Prostate gland (tissue), 2 donors: ENCODE measurements at regions not wholly inside any gene's neighbourhood (a gene's known extent, or its start where the extent isn't known, plus 50 kb on each side); places are given as distances from the start of the nearest gene placed in this dataset.

ENCODE experiments used
- DNase-seq: peaks from one replicate; pipeline ENCODE4 v3.0.0-alpha.2; 2019; ENCODE audit warnings: low spot score
- H3K27ac ChIP-seq, 2 donors: fragments of 200-600 bp; sonication (generic); 2 replicates each; pipeline ENCODE4 v1.5.1; 2017 to 2019
- H3K27me3 ChIP-seq: fragments of 200-600 bp; sonication (generic); replicated peaks from 2 replicates; pipeline ENCODE4 v1.5.1; 2019; ENCODE audit not compliant: insufficient read depth
- H3K36me3 ChIP-seq, 2 donors: fragments of 200-600 bp; sonication (generic); 1 replicate in 1 of 2; 2 replicates in 1 of 2; pipeline versions ENCODE4 v1.5.1 to v1.8.1; 2017 to 2019
- H3K4me1 ChIP-seq: fragments of 200-600 bp; sonication (generic); replicated peaks from 2 replicates; pipeline ENCODE4 v1.5.1; 2019
- H3K4me3 ChIP-seq, 2 donors: fragments of 200-600 bp; sonication (generic); 2 replicates each; pipeline ENCODE4 v1.5.1; 2017 to 2019
- H3K9me3 ChIP-seq: fragments of 200-600 bp; sonication (generic); 2 replicates; pipeline ENCODE4 v1.5.1; 2017
- CTCF ChIP-seq, 4 experiments: fragments of 200-600 bp in 2 of 4; fragments of 450-650 bp in 2 of 4; sonication (generic) in 2 of 4; IDR thresholded peaks; 1 replicate in 3 of 4; 2 replicates in 1 of 4; pipeline ENCODE4 v1.5.1; 2016 to 2019; ENCODE audit warnings: antibody characterized with exemption in 4 of 4, mild to moderate bottlenecking in 2 of 4, moderate library complexity in 2 of 4
- POLR2A ChIP-seq: fragments of 450-650 bp; IDR thresholded peaks from one replicate; pipeline ENCODE4 v1.6.1; 2016; ENCODE audit warnings: antibody characterized with exemption, mild to moderate bottlenecking
- POLR2AphosphoS5 ChIP-seq: sonication (generic); formaldehyde crosslinking; IDR thresholded peaks from one replicate; pipeline ENCODE4 v1.6.1; 2017; ENCODE audit warnings: antibody characterized with exemption
- WGBS: methylation state at CpG from one replicate; pipeline ENCODE4 v1.1.5; 2018; 5-methylcytosine and 5-hydroxymethylcytosine counted together
- intact Hi-C: fragments of 100-400 bp; cut with DNase I; formaldehyde crosslinking; loops from one replicate; pipeline ENCODE4 v1.14.2; 2022

- Histone ChIP-seq H3K4me3 (no peak overlapping the region), H3K27ac (no peak overlapping the region), H3K36me3 (no peaks in the 10 kb centered on the region), H3K9me3 (no peaks in the 10 kb centered on the region), H3K27me3 (no peaks in the 10 kb centered on the region), H3K4me1 (no peaks in the 10 kb centered on the region)
- 83% methylated on average over 4 of the region's 4 CpGs for WGBS
- no peak for DNase-seq
- intact Hi-C loops, result no loop called here
- no peak for TF ChIP-seq POLR2AphosphoS5
These were observed 67.8 kb downstream of the EMX2 start for GRCh38 chr10:117610321-117610720.

DNA sequence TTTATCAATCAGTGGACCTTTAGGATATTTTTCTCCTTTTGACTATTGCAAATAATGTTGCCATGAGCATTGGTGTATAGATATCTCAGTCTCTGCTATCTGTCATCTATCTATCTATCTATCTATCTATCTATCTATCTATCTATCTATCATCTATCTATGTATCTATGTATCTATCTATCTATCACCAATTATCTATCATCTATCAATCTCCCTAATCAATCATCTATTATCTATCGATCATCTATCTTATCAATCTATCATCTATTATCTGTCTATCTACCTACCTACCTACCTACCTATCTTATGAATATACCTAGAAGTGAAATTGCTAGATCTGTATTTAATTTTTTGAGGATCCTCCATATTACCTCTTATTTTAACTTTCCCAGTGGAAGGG is 69.6 kb downstream of the EMX2 start:
- no peaks in the 10 kb centered on the region for H3K36me3 ChIP-seq
- WGBS, result 97% methylated on average over 1 of the region's 1 CpG

DNA sequence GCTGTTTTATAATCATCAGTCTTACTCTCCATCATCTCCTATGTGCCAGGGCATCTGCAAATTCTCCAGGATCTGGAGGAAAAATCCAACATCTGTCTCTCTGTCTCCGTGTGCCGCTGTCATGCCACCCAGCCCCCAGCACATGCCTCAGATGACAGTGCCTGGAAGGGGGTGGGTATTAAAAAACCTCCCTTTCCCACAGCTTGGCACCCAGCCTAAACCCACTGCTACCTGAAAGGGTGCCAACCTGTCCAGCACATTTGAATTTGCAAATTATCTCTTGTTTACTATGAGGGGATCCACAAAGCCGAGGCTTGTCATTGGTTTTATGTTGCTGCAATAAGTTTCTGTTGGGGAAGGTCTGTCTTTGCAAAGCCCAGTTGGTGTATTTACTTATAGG is 73.1 kb downstream of the EMX2 start:
- no peaks in the 10 kb centered on the region for H3K9me3 ChIP-seq
- H3K27me3 ChIP-seq, result peaks cover 2% of the 10 kb centered on the region
- H3K4me3 ChIP-seq, result no peak overlapping the region
- intact Hi-C loops, result no loop called here
- no peaks in the 10 kb centered on the region for H3K4me1 ChIP-seq
- 55% methylated on average over 3 of the region's 3 CpGs for whole genome bisulfite sequencing
- no peaks in the 10 kb centered on the region for H3K36me3 ChIP-seq
- DNase-seq, result no peak
- H3K27ac ChIP-seq, result no peak overlapping the region
- TF ChIP-seq POLR2A (no peak), CTCF (IDR thresholded peaks at IDR 0.05) (no peak), POLR2AphosphoS5 (no peak)

More for the DNA sequence above, 69.6 kb downstream of the EMX2 start:
- Histone ChIP-seq H3K27ac (no peak overlapping the region), H3K4me3 (no peak overlapping the region), H3K4me1 (no peaks in the 10 kb centered on the region), H3K27me3 (no peaks in the 10 kb centered on the region), H3K9me3 (no peaks in the 10 kb centered on the region)
- no peak for DNase-seq
- TF ChIP-seq POLR2A, result no peak
- intact Hi-C loops, result no loop called here

DNA sequence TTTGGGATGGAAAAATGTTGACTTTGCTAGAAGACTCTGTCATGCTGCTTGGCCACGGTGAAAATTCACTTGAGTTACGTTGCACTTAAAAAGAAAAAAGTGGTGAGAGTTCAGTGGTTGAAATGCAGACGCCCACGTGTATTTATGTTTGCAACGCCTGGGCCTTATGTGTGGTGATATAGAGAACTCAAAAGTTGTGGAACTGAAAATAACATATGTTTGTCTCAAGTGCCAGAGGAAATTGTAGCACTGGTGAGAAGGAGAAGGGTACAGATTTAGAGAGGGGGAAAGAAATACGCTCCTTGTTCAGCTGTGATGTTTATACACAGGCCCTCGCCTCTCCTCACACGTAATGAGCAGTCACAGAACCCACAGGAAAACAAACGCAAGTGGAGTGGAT is 73.6 kb downstream of the EMX2 start:
- Histone ChIP-seq H3K27me3 (peaks cover 2% of the 10 kb centered on the region), H3K27ac (no peak overlapping the region), H3K4me3 (no peak overlapping the region), H3K4me1 (no peaks in the 10 kb centered on the region), H3K36me3 (no peaks in the 10 kb centered on the region), H3K9me3 (no peaks in the 10 kb centered on the region)
- 69% methylated on average over 9 of the region's 9 CpGs for WGBS
- intact Hi-C loops, result no loop called here
- TF ChIP-seq CTCF (IDR thresholded peaks at IDR 0.05) (no peak), POLR2AphosphoS5 (no peak), POLR2A (no peak)
- no peak for DNase-seq

GRCh38 chr10:117617086-117617485 is 74.5 kb downstream of the EMX2 start:
- Histone ChIP-seq H3K9me3 (no peaks in the 10 kb centered on the region), H3K4me3 (no peak overlapping the region), H3K27me3 (peaks cover 2% of the 10 kb centered on the region), H3K27ac (no peak overlapping the region), H3K4me1 (no peaks in the 10 kb centered on the region), H3K36me3 (no peaks in the 10 kb centered on the region)
- no peak for DNase-seq
- intact Hi-C loops, result no loop called here
- TF ChIP-seq CTCF (IDR thresholded peaks at IDR 0.05) (no peak), POLR2A (no peak), POLR2AphosphoS5 (no peak)
- WGBS, result 54% methylated on average over 3 of the region's 3 CpGs

DNA sequence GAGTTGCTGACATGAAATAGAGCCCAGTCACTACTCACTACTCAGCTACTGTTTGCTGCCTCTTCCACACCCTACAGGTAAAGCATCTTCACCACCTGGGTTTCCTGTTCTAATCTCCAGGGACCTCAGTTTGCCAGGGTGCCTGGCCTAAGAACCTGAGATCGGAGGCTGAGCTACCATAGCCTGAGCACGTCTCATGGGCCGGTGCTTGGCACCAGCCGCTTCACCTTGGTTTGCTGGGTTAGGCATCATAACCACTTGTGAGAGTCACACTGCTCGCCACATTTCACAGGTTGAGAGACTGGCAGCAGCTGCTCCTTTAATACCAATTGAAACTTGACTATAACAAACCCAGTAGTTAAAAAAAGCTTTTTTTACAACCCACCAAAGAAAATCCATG is 75.1 kb downstream of the EMX2 start:
- Histone ChIP-seq H3K27ac (no peak overlapping the region), H3K4me3 (no peak overlapping the region)
- intact Hi-C loops, result no loop called here

More for the DNA sequence above, 75.1 kb downstream of the EMX2 start:
- no peaks in the 10 kb centered on the region for H3K9me3 ChIP-seq
- TF ChIP-seq POLR2A (no peak), CTCF (IDR thresholded peaks at IDR 0.05) (no peak), POLR2AphosphoS5 (no peak)
- H3K36me3 ChIP-seq, result no peaks in the 10 kb centered on the region
- no peaks in the 10 kb centered on the region for H3K4me1 ChIP-seq
- peaks cover 2% of the 10 kb centered on the region for H3K27me3 ChIP-seq
- 72% methylated on average over 5 of the region's 5 CpGs for WGBS
- DNase-seq, result no peak
